ENCODE measurements at regions not wholly inside any gene's neighbourhood (a gene's known extent, or its start where the extent isn't known, plus 50 kb on each side); places are given as distances from the start of the nearest gene placed in this dataset.

DNA sequence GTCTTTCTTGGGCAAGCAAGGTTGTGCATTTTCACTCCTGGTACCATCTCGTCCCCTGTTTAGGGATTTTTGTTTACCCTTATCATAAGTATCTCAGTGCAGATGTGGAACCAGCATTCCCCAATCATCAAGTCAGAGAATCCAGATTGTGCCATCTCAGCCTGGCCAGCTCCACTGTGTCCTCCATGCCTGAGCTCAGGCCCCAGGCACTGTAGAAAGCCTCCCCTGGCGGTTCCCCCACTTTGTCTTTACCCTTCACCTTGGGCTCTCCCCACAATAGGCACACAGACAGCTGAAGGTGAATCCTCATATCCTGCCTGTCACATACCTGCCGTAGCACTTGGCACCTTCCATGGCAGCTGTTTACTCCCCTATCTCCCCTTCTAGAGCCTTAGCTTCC lies 264.7 kb upstream of the NFE2L3 start:
- no peak for DNase-seq (ENCODE audit: low read depth)
- H3K4me3 ChIP-seq (ENCODE audit: low read depth, low read length), result no peak overlapping the region
- TF ChIP-seq, protein P1, sequence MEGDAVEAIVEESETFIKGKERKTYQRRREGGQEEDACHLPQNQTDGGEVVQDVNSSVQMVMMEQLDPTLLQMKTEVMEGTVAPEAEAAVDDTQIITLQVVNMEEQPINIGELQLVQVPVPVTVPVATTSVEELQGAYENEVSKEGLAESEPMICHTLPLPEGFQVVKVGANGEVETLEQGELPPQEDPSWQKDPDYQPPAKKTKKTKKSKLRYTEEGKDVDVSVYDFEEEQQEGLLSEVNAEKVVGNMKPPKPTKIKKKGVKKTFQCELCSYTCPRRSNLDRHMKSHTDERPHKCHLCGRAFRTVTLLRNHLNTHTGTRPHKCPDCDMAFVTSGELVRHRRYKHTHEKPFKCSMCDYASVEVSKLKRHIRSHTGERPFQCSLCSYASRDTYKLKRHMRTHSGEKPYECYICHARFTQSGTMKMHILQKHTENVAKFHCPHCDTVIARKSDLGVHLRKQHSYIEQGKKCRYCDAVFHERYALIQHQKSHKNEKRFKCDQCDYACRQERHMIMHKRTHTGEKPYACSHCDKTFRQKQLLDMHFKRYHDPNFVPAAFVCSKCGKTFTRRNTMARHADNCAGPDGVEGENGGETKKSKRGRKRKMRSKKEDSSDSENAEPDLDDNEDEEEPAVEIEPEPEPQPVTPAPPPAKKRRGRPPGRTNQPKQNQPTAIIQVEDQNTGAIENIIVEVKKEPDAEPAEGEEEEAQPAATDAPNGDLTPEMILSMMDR (conservative IDR thresholded peaks at IDR 0.05; ENCODE audit: low read depth, low read length), result no peak

DNA sequence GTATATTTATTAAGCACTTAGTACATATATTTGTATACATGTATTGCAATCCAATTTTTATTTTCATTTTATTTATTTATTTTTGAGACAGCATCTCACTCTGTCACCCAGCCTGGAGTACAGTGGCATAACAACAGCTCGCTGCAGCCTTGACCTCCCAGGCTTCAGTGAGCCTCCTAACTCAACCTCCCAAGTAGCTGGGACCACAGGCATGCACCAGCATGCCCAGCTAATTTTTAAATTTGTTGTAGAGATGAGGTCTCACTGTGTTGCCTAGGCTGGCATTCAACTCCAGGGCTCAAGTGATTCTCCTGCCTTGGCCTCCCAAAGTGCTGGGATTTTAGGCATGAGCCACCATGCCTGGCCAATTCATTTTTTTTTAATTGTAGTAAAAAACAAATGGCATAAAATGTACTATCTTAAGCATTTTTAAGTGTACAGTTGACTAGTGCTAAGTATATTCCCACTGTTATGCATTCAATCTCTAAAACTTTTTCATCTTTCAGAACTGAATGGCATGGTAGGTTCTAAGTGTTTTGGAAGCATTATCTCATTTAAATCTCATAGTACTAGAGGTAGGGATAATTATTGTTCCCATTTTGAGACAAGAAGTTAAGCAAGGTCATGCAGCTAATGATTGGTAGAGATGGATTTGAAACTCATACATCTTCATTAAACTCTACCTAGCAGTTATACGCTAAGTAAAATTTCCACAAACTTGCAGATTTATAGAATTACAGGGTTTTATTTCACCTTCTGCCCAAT lies 264.0 kb upstream of the NFE2L3 start:
- DNase-seq (ENCODE audit: low read depth), result no peak
- TF ChIP-seq, protein P1 (conservative IDR thresholded peaks at IDR 0.05; ENCODE audit: low read depth, low read length), result no peak
- no peak overlapping the region for H3K4me3 ChIP-seq (ENCODE audit: low read depth, low read length)

DNA sequence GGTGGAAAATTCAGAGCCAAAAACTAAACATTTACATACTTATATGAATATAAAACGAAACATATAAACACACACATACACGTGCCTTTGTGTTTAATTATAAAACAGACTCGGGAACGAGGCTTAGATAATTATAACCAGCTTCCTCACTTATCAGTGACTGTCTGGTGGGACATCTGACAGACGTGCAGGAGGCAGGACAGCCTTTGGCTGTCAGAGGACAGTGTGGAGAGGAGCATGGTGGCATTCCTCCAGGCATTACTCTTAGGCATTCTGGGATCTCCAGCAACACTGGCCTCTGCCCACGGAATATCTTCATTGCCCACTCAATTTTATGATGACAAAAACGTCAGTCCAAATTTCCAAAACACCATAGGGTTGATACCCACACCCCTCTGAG lies 262.2 kb upstream of the NFE2L3 start:
- no peak for DNase-seq (ENCODE audit: low read depth)
- TF ChIP-seq, protein P1 (conservative IDR thresholded peaks at IDR 0.05; ENCODE audit: low read depth, low read length), result no peak
- H3K4me3 ChIP-seq (ENCODE audit: low read depth, low read length), result no peak overlapping the region

DNA sequence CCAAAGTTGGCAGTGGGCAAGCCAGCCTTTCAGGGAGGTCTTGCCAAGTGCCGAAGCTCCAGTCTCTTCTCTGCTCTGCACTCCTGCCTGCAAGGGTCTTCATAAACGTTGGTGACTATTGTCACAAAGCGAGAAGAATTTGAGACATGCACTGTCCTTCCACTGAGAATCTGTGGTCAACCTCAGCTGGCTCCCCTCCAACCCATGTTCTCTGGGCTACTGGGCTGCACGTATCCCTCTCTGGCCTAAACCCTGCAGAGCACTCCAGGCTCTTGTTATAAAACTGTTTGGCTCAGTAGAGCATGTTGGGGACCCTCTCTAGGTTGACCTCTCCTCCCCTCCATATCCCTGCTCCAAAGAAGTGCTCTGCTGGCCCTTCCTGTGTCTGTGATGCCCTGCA lies 260.4 kb upstream of the NFE2L3 start:
- DNase-seq (ENCODE audit: low read depth), result no peak
- no peak overlapping the region for H3K4me3 ChIP-seq (ENCODE audit: low read depth, low read length)
- TF ChIP-seq, protein P1 (conservative IDR thresholded peaks at IDR 0.05; ENCODE audit: low read depth, low read length), result no peak

DNA sequence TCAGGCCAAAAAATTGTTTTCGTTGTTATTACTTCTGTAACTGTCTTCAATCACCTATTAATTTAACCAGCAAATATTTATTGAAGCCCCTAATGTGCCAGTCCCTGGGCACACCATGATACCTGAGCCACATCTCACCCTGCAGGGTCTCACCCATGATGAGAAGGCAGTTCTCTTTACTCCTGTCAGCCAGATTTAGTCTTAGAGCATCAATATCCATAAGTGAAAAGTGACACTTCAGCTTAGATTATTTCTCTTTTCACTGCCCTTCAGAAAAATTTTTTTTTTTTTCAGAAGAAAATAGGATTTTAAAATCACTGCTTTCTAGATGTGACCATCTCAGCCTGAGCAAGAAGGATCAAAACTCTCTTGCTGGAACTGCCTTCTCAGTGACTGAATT lies 258.6 kb upstream of the NFE2L3 start:
- H3K4me3 ChIP-seq (ENCODE audit: low read depth, low read length), result peak overlapping the region; percentile 65
- no peak for DNase-seq (ENCODE audit: low read depth)
- TF ChIP-seq, protein P1 (conservative IDR thresholded peaks at IDR 0.05; ENCODE audit: low read depth, low read length), result no peak

DNA sequence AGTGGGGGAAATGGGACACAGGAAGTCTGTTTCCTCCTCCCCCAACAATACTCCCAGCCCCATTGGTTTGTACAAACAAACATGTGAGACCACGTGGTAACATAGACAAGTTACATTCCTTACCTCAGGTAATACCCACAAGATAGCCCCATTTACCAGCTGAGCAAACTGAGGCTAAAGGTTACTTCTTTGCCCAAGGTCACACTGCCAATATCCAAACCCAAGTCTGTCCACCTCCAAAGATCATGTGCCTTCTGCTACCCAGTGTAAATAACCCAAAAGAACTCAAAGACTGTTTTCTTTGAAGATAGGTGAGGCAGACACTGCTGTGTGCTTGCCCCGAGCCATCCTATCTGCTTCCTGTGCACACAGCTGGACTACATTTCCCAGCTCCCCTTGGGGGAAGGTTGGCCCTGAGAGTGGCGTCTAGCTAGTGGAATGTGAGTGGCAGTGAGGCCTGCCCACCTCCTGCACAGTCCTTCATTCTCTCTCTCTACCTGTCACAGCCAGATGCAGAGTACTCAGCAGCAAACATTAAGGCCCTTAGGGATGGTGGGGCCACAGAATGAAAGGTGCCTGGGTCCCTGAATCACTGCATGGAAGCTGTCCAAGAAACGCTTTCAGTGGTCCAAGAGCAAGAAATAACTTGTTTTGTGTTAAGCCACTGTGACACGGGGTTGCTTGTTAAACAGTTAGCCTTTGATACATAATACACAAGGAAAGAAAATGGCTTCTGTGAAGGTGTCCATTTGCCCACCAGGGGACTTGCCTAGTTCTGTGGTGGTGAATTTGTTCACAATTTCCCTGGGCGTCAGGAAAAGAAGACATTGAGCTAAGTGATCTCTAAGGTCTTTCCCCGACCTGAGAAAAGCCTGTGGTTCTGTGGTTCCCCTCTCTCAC lies 257.7 kb upstream of the NFE2L3 start:
- no peak for DNase-seq (ENCODE audit: low read depth)
- H3K4me3 ChIP-seq (ENCODE audit: low read depth, low read length), result no peak overlapping the region
- TF ChIP-seq, protein P1 (conservative IDR thresholded peaks at IDR 0.05; ENCODE audit: low read depth, low read length), result no peak
